Lower leg skin (tissue), 3 donors: ENCODE measurements at regions not wholly inside any gene's neighbourhood (a gene's known extent, or its start where the extent isn't known, plus 50 kb on each side); places are given as distances from the start of the nearest gene placed in this dataset.

Experiments used
- CTCF ChIP-seq, 3 donors: fragments of 450-650 bp; IDR thresholded peaks; one replicate each; pipeline ENCODE4 v1.5.1; 2016; ENCODE audit warnings: antibody characterized with exemption in 3 of 3, mild to moderate bottlenecking in 3 of 3, moderate library complexity in 2 of 3
- POLR2A ChIP-seq, 2 donors: fragments of 450-650 bp; IDR thresholded peaks; one replicate each; pipeline ENCODE4 v1.6.1; 2016 to 2017; ENCODE audit warnings: antibody characterized with exemption in 2 of 2, mild to moderate bottlenecking in 1 of 2, moderate library complexity in 1 of 2

- TF ChIP-seq CTCF (IDR thresholded peaks at IDR 0.05) (no peak), POLR2A (IDR thresholded peaks at IDR 0.05) (no peak)
These were observed 1126.9 kb downstream of the BRD1 start for GRCh38 chr22:48700566-48701295.
